ENCODE measurements at regions not wholly inside any gene's neighbourhood (a gene's known extent, or its start where the extent isn't known, plus 50 kb on each side); places are given as distances from the start of the nearest gene placed in this dataset.

DNA sequence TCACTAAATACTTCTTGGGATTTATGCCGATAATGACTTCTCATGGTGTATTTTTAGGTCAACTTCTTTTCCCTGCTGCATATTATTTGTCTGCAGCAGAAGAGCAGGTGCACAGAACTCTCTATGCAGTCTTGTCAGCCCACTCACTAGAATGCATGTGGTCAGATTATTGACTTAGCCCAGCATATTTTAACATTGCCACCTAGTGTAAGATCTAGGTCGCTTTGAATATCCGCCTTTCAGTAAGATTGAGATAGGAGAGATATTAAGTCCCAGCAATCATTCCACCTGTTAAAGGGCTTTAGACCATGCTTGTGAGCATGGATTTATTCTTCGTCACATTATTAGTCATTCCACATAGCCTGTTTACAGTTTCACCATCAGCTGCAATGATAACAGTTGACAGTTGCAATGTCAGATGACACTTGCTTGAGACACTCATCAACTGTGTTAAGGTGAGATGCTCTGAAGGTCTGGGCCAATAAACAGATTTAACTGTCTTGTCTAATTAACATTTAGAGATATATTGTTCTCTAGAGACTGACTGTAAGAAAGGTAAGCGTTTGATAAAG, 491.7 kb downstream of the ARL4A start:
- H3K27ac ChIP-seq (ENCODE audit: low read depth, low read length, poor library complexity, severe bottlenecking): no peak overlapping the region
- TF ChIP-seq, protein P1, sequence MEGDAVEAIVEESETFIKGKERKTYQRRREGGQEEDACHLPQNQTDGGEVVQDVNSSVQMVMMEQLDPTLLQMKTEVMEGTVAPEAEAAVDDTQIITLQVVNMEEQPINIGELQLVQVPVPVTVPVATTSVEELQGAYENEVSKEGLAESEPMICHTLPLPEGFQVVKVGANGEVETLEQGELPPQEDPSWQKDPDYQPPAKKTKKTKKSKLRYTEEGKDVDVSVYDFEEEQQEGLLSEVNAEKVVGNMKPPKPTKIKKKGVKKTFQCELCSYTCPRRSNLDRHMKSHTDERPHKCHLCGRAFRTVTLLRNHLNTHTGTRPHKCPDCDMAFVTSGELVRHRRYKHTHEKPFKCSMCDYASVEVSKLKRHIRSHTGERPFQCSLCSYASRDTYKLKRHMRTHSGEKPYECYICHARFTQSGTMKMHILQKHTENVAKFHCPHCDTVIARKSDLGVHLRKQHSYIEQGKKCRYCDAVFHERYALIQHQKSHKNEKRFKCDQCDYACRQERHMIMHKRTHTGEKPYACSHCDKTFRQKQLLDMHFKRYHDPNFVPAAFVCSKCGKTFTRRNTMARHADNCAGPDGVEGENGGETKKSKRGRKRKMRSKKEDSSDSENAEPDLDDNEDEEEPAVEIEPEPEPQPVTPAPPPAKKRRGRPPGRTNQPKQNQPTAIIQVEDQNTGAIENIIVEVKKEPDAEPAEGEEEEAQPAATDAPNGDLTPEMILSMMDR (conservative IDR thresholded peaks at IDR 0.05; ENCODE audit: low read length): 0 out of 2 replicates have a peak, but pooled peaks have one; percentile 17
- TF ChIP-seq EZH2phosphoT487 (IDR thresholded peaks at IDR 0.05; ENCODE audit: borderline replicate concordance, low read depth, low read length): no peak
- POLR2A ChIA-PET: no interaction called here
- H3K9me3 ChIP-seq (ENCODE audit: low read length): no peaks in the 10 kb centered on the region
- no TSS peak for BruUV-seq (replicated peaks)
- H3K36me3 ChIP-seq (ENCODE audit: insufficient read depth, low read length): no peaks in the 10 kb centered on the region
- no peak overlapping the region for H2AFZ ChIP-seq (ENCODE audit: low read length)
- no peaks in the 10 kb centered on the region for H3K9me2 ChIP-seq (ENCODE audit: insufficient read depth, low read length)
- CTCF ChIA-PET (ENCODE audit: unreplicated experiment): no interaction called here
- no peaks in the 10 kb centered on the region for H4K20me1 ChIP-seq (ENCODE audit: insufficient read depth, low read length)
- H3K4me3 ChIP-seq (ENCODE audit: low read depth, low read length, poor library complexity, severe bottlenecking): no peak overlapping the region
- intact Hi-C loops (cut with micrococcal nuclease; ENCODE audit: unreplicated experiment): no loop called here
- DNase-seq (ENCODE audit: low spot score): peak; percentile 3
- H3K4me2 ChIP-seq (ENCODE audit: low read length): no peak overlapping the region
- no peaks in the 10 kb centered on the region for H3K79me2 ChIP-seq (ENCODE audit: insufficient read depth, low read depth, low read length)
- H3K4me1 ChIP-seq (ENCODE audit: insufficient read depth, low read length, poor library complexity, severe bottlenecking): no peaks in the 10 kb centered on the region

DNA sequence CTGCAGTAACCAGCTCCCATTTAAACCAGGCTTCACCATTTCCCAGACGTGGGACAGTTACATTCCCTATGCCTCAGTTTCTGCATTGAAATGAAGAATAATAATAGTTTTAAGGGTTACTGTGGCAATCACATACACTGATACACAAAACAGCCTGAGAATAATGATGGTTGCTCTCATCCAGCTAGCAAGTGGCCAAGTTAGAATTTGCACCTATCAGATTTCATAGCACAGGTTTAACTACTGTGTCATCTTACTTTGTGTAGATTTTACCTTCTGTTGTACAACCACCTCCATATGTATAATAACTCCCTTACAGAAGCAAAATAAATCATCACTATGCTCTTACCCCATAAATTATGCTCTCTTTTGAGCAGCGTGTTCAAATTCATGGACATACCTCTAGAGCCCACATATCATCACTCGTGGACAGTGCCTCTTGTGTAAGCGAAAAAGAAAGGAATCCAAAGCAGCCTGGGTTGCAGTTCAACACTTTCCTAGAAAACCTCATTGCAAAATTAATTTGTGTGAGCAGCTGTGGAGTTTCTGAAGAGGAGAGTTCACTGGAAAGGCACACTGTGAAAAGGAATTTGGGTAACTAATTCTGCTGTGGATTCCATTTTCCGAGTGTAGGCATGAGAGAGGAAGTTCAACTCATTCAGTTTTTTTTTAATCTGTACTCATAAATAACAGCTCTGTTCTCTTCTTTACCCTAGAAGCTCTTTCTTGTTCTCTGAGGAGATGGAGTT, 492.5 kb downstream of the ARL4A start:
- Histone ChIP-seq H3K9me3 (ENCODE audit: low read length) (no peaks in the 10 kb centered on the region), H3K36me3 (ENCODE audit: insufficient read depth, low read length) (no peaks in the 10 kb centered on the region), H3K4me1 (ENCODE audit: insufficient read depth, low read length, poor library complexity, severe bottlenecking) (no peaks in the 10 kb centered on the region), H2AFZ (ENCODE audit: low read length) (no peak overlapping the region), H4K20me1 (ENCODE audit: insufficient read depth, low read length) (no peaks in the 10 kb centered on the region), H3K27ac (ENCODE audit: low read depth, low read length, poor library complexity, severe bottlenecking) (no peak overlapping the region), H3K79me2 (ENCODE audit: insufficient read depth, low read depth, low read length) (no peaks in the 10 kb centered on the region), H3K4me3 (ENCODE audit: low read depth, low read length, poor library complexity, severe bottlenecking) (no peak overlapping the region), H3K4me2 (ENCODE audit: low read length) (no peak overlapping the region), H3K9me2 (ENCODE audit: insufficient read depth, low read length) (no peaks in the 10 kb centered on the region)
- TF ChIP-seq, protein P1 (conservative IDR thresholded peaks at IDR 0.05; ENCODE audit: low read length): no peak
- TF ChIP-seq EZH2phosphoT487 (IDR thresholded peaks at IDR 0.05; ENCODE audit: borderline replicate concordance, low read depth, low read length): no peak
- DNase-seq (ENCODE audit: low spot score): no peak
- ChIA-PET CTCF (ENCODE audit: unreplicated experiment) (no interaction called here), POLR2A (no interaction called here)
- intact Hi-C loops (cut with micrococcal nuclease; ENCODE audit: unreplicated experiment): no loop called here
- BruUV-seq (replicated peaks): no TSS peak

DNA sequence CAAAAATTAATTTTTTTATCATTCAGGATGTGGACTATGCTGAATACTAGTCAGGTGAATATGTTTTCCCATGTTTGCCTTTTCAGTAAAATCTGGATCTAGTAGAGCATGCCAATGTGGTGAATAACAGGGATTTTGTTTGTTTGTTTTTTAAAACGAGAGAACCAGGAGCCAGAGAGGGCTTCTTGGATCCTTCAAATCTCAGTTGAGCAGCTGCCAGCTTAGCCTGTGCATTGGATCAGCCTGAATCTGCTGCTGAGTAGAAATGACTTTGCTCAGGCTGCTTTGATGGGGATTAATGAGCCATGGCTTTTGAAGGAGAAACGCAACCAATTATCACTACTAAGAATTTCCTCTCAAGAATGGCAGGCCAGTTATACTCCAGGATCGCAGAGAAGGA, 493.8 kb downstream of the ARL4A start:
- intact Hi-C loops (cut with micrococcal nuclease; ENCODE audit: unreplicated experiment): no loop called here

More for the DNA sequence above, 493.8 kb downstream of the ARL4A start:
- Histone ChIP-seq H3K4me3 (ENCODE audit: low read depth, low read length, poor library complexity, severe bottlenecking) (no peak overlapping the region), H3K9me2 (ENCODE audit: insufficient read depth, low read length) (no peaks in the 10 kb centered on the region), H3K36me3 (ENCODE audit: insufficient read depth, low read length) (no peaks in the 10 kb centered on the region), H3K4me2 (ENCODE audit: low read length) (no peak overlapping the region), H3K4me1 (ENCODE audit: insufficient read depth, low read length, poor library complexity, severe bottlenecking) (no peaks in the 10 kb centered on the region), H3K9me3 (ENCODE audit: low read length) (no peaks in the 10 kb centered on the region), H2AFZ (ENCODE audit: low read length) (no peak overlapping the region), H3K79me2 (ENCODE audit: insufficient read depth, low read depth, low read length) (no peaks in the 10 kb centered on the region), H3K27ac (ENCODE audit: low read depth, low read length, poor library complexity, severe bottlenecking) (no peak overlapping the region), H4K20me1 (ENCODE audit: insufficient read depth, low read length) (no peaks in the 10 kb centered on the region)
- DNase-seq (ENCODE audit: low spot score): no peak
- TF ChIP-seq, protein P1 (conservative IDR thresholded peaks at IDR 0.05; ENCODE audit: low read length): no peak
- no peak for TF ChIP-seq EZH2phosphoT487 (IDR thresholded peaks at IDR 0.05; ENCODE audit: borderline replicate concordance, low read depth, low read length)
- POLR2A ChIA-PET: no interaction called here
- CTCF ChIA-PET (ENCODE audit: unreplicated experiment): no interaction called here
- no TSS peak for BruUV-seq (replicated peaks)

All from OCI-LY7 (cell line).